GM13976 (cell line): ENCODE measurements at regions not wholly inside any gene's neighbourhood (a gene's known extent, or its start where the extent isn't known, plus 50 kb on each side); places are given as distances from the start of the nearest gene placed in this dataset.

ENCODE experiments used
- DNase-seq: peaks from one replicate; pipeline ENCODE4 v3.0.0; 2012; ENCODE audit warnings: low spot score
- CTCF ChIP-seq: IDR thresholded peaks from 2 replicates; pipeline ENCODE4 v1.5.1; 2012; ENCODE audit warnings: borderline replicate concordance, mild to moderate bottlenecking; ENCODE audit not compliant: insufficient read depth; ENCODE audit errors: extremely low read depth, missing control alignments, control extremely low read depth
- in situ Hi-C: fragments of 300-500 bp; cut with MboI; formaldehyde crosslinking; loops from one replicate; pipeline ENCODE4 v1.12.0; 2022; ENCODE audit warnings: low sequenced_read_pairs, mixed read lengths, inconsistent platforms; ENCODE audit not compliant: unreplicated experiment

DNA sequence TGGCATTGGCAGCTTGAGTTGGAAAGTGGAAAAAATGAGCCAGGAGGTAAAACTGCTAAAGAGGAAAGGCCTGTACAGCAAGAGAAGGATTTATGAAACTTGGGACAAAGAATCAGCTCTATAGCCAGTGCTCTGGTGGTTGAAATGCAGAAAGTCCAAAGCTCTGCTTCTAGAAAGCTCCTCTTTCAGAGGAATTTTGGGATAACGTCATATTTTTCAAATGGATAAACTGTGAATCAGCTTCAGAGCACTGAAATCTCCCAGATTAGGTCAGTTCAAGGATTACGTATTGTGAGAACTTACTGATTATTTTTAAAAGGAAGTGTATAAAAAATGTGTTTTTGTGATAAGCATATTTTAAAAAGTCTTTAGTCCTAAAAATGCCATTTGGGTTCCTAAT lies 203.1 kb upstream of the CNOT2 start:
- DNase-seq: no peak
- in situ Hi-C loops: no loop called here
- TF ChIP-seq CTCF: no peak

DNA sequence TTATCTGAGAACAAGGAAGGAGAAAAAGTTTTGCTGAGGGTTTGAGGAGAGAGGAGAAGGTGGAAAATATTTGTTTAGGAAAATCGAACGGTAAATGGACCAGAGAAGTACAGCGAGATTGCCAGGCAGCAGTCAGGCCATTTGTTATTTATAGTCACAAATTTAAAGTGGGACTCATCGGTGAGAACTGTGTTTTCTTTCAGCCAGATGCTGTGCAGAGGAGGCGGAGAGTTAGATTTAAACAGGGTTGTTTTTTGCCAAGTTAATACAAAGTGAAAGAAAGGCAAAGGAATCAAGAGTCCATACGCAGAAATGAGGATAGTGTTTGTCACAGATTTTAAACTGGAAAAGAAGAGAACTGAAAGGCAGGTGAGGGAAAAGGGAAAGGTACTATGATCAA lies 200.6 kb upstream of the CNOT2 start:
- in situ Hi-C loops: no loop called here
- no peak for TF ChIP-seq CTCF
- no peak for DNase-seq

- in situ Hi-C loops: no loop called here
- DNase-seq: no peak
- TF ChIP-seq CTCF: no peak
These were observed 199.6 kb upstream of the CNOT2 start for GRCh38 chr12:70043490-70044138.

DNA sequence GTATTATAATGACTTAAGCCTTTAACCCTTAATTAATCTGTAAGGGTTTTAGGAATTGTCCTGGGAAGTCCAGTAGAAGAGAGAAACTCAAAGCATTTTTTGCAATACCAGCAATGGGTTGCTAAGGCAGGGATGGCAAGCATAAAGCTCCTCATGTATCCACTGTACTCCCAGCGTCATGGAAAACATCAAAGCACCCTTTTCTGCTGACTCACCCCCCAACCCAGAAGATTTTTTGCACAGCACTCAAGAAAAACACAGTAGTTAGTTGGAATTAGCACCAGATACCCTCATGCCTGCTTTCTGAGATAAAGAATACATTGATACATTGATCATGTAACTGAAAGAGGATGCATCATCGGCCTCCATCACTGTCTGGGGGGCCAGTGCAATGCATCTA lies 199.1 kb upstream of the CNOT2 start:
- no peak for TF ChIP-seq CTCF
- DNase-seq: no peak
- in situ Hi-C loops: no loop called here

GRCh38 chr12:70045036-70045435 lies 198.2 kb upstream of the CNOT2 start:
- no peak for DNase-seq
- no peak for TF ChIP-seq CTCF
- in situ Hi-C loops: no loop called here

- no peak for TF ChIP-seq CTCF
- in situ Hi-C loops: no loop called here
- DNase-seq: no peak
These were observed 197.7 kb upstream of the CNOT2 start for GRCh38 chr12:70045514-70045913.
